Progenitor cell of endocrine pancreas (in vitro differentiated cells): ENCODE measurements at regions not wholly inside any gene's neighbourhood (a gene's known extent, or its start where the extent isn't known, plus 50 kb on each side); places are given as distances from the start of the nearest gene placed in this dataset.

Experiments used
- DNase-seq: peaks from one replicate; pipeline ENCODE4 v3.0.0; 2021; ENCODE audit warnings: low spot score; ENCODE audit not compliant: unreplicated experiment
- H3K27ac Mint-ChIP-seq: 2 replicates; pipeline ENCODE4 v1.8.0; 2021; ENCODE audit warnings: mild to moderate bottlenecking, moderate library complexity, mixed read lengths
- H3K27me3 Mint-ChIP-seq: 2 replicates; pipeline ENCODE4 v1.8.0; 2021; ENCODE audit warnings: mixed read lengths
- H3K36me3 Mint-ChIP-seq: 2 replicates; pipeline ENCODE4 v1.8.0; 2022; ENCODE audit warnings: mixed read lengths; ENCODE audit not compliant: insufficient read depth
- H3K4me1 Mint-ChIP-seq: 2 replicates; pipeline ENCODE4 v1.8.0; 2021; ENCODE audit warnings: low read depth, mixed read lengths
- H3K4me3 Mint-ChIP-seq: 2 replicates; pipeline ENCODE4 v1.8.0; 2021; ENCODE audit warnings: low read depth, mild to moderate bottlenecking, moderate library complexity, mixed read lengths
- H3K9me3 Mint-ChIP-seq: 2 replicates; pipeline ENCODE4 v1.8.0; 2021; ENCODE audit warnings: low read depth, mixed read lengths
- TF ChIP-seq, protein P1 (sequence below): fragments of 200-600 bp; sonication (generic); IDR thresholded peaks from one replicate; pipeline ENCODE4 v1.5.0; 2021; ENCODE audit warnings: antibody characterized with exemption, mild to moderate bottlenecking; ENCODE audit not compliant: unreplicated experiment

DNA sequence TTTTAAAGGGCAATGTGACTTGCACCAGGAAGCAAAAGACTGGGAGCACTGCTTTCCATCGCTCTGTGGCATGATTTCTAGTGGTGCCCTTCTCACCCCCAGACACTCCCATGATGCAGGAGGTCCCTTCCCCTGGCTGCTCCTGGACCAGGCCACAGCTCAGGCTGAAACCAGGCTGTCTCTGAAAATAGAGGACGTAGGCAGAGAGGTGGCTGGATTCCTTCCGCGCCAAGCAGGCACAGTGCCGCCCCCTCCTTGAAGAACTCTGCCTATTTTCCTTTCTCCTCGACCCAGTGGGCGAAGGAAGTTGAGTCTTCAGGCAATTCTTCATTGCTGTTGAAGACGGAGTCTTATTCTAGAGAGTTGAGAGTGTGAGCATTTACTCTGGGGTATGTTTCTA is 489.4 kb upstream of the TBL1XR1 start:
- Mint-ChIP-seq H3K36me3 (no peaks in the 10 kb centered on the region), H3K27ac (no peak overlapping the region), H3K9me3 (peaks cover under 1% of the 10 kb centered on the region), H3K27me3 (no peaks in the 10 kb centered on the region), H3K4me1 (peaks cover 13% of the 10 kb centered on the region), H3K4me3 (no peak overlapping the region)
- TF ChIP-seq, protein P1, sequence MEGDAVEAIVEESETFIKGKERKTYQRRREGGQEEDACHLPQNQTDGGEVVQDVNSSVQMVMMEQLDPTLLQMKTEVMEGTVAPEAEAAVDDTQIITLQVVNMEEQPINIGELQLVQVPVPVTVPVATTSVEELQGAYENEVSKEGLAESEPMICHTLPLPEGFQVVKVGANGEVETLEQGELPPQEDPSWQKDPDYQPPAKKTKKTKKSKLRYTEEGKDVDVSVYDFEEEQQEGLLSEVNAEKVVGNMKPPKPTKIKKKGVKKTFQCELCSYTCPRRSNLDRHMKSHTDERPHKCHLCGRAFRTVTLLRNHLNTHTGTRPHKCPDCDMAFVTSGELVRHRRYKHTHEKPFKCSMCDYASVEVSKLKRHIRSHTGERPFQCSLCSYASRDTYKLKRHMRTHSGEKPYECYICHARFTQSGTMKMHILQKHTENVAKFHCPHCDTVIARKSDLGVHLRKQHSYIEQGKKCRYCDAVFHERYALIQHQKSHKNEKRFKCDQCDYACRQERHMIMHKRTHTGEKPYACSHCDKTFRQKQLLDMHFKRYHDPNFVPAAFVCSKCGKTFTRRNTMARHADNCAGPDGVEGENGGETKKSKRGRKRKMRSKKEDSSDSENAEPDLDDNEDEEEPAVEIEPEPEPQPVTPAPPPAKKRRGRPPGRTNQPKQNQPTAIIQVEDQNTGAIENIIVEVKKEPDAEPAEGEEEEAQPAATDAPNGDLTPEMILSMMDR = no peak
- no peak for DNase-seq

DNA sequence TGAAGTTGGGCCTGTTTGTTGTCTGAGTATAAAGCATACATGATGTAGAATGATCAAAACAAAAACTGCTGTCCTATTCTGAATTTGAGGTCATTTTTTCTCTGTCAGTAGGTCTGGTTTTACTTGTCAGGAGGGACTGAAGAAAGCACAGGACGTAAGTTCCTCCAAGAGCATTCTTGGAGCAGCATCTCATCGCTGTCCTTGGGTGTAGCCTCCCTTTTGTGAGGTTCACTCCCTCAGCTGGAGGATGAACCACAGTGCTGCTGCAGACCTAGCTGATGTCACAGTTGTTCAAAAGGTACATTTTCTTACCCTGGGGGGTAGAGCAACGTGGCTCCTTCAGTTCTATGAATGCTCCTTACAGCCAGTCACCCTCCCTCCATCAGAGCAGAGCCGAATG is 490.0 kb upstream of the TBL1XR1 start:
- Mint-ChIP-seq H3K27me3 (no peaks in the 10 kb centered on the region), H3K4me3 (no peak overlapping the region), H3K27ac (no peak overlapping the region), H3K4me1 (peaks cover 6% of the 10 kb centered on the region), H3K9me3 (no peaks in the 10 kb centered on the region), H3K36me3 (no peaks in the 10 kb centered on the region)
- no peak for DNase-seq
- TF ChIP-seq, protein P1 = no peak

GRCh38 chr3:177688152-177688551 is 490.9 kb upstream of the TBL1XR1 start:
- no peaks in the 10 kb centered on the region for H3K4me1 Mint-ChIP-seq
- H3K9me3 Mint-ChIP-seq = no peaks in the 10 kb centered on the region
- no peaks in the 10 kb centered on the region for H3K36me3 Mint-ChIP-seq
- DNase-seq = no peak
- H3K27ac Mint-ChIP-seq = no peak overlapping the region
- no peak overlapping the region for H3K4me3 Mint-ChIP-seq
- TF ChIP-seq, protein P1 = no peak
- H3K27me3 Mint-ChIP-seq = no peaks in the 10 kb centered on the region

DNA sequence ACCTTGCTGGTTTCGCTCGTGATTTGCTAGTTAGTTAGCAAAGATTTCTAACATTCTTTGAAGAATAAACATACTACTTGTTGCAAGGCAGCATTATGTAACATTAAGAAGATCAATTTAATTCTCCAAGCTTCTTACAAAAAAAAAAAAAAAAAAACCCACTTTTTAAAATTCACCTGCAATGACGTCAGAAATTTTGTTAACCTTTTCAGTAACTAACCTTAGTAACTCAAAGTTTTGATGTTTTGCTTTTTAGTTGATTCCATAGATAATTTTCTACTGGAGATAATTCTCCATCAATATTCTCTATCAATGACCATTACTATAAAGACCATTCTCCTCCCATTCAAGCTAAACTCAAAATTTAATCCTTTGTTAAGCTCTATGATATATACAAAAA is 491.8 kb upstream of the TBL1XR1 start:
- H3K27me3 Mint-ChIP-seq = no peaks in the 10 kb centered on the region
- no peak overlapping the region for H3K4me3 Mint-ChIP-seq
- no peaks in the 10 kb centered on the region for H3K4me1 Mint-ChIP-seq
- TF ChIP-seq, protein P1 = no peak
- DNase-seq = no peak
- no peaks in the 10 kb centered on the region for H3K36me3 Mint-ChIP-seq
- H3K27ac Mint-ChIP-seq = no peak overlapping the region
- H3K9me3 Mint-ChIP-seq = no peaks in the 10 kb centered on the region

GRCh38 chr3:177689869-177690268 is 492.6 kb upstream of the TBL1XR1 start:
- no peaks in the 10 kb centered on the region for H3K36me3 Mint-ChIP-seq

More at GRCh38 chr3:177689869-177690268, 492.6 kb upstream of the TBL1XR1 start:
- DNase-seq = no peak
- no peaks in the 10 kb centered on the region for H3K27me3 Mint-ChIP-seq
- no peaks in the 10 kb centered on the region for H3K4me1 Mint-ChIP-seq
- no peak overlapping the region for H3K4me3 Mint-ChIP-seq
- TF ChIP-seq, protein P1 = no peak
- H3K9me3 Mint-ChIP-seq = no peaks in the 10 kb centered on the region
- no peak overlapping the region for H3K27ac Mint-ChIP-seq
